ENCODE measurements at regions not wholly inside any gene's neighbourhood (a gene's known extent, or its start where the extent isn't known, plus 50 kb on each side); places are given as distances from the start of the nearest gene placed in this dataset.

GRCh38 chr12:93050748-93051081, 121.6 kb upstream of the EEA1 start:
- TF ChIP-seq, protein P1, sequence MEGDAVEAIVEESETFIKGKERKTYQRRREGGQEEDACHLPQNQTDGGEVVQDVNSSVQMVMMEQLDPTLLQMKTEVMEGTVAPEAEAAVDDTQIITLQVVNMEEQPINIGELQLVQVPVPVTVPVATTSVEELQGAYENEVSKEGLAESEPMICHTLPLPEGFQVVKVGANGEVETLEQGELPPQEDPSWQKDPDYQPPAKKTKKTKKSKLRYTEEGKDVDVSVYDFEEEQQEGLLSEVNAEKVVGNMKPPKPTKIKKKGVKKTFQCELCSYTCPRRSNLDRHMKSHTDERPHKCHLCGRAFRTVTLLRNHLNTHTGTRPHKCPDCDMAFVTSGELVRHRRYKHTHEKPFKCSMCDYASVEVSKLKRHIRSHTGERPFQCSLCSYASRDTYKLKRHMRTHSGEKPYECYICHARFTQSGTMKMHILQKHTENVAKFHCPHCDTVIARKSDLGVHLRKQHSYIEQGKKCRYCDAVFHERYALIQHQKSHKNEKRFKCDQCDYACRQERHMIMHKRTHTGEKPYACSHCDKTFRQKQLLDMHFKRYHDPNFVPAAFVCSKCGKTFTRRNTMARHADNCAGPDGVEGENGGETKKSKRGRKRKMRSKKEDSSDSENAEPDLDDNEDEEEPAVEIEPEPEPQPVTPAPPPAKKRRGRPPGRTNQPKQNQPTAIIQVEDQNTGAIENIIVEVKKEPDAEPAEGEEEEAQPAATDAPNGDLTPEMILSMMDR (IDR thresholded peaks at IDR 0.05; ENCODE audit: insufficient read depth, low read depth, low read length): no peak
- no peak for TF ChIP-seq EZH2 (IDR thresholded peaks at IDR 0.05; ENCODE audit: insufficient read depth, low read length)

Measured in astrocyte (in vitro differentiated cells and primary cell).